ENCODE measurements at regions not wholly inside any gene's neighbourhood (a gene's known extent, or its start where the extent isn't known, plus 50 kb on each side); places are given as distances from the start of the nearest gene placed in this dataset.

- Histone ChIP-seq H3K4me2 (no peak overlapping the region), H4K20me1 (ENCODE audit: insufficient read depth, poor library complexity, severe bottlenecking) (no peaks in the 10 kb centered on the region), H3K27ac (no peak overlapping the region), H3K36me3 (replicated peaks; ENCODE audit: insufficient read depth, low read depth) (no peaks in the 10 kb centered on the region), H2AFZ (no peak overlapping the region), H3K4me3 (no peak overlapping the region), H3K27me3 (no peaks in the 10 kb centered on the region), H3K9me3 (ENCODE audit: low read depth) (no peaks in the 10 kb centered on the region), H3K79me2 (no peaks in the 10 kb centered on the region), H3K4me1 (ENCODE audit: insufficient read depth) (no peaks in the 10 kb centered on the region), H3K9me2 (replicated peaks; ENCODE audit: insufficient read depth) (no peaks in the 10 kb centered on the region)
- 90% methylated on average over 4 of the region's 4 CpGs for WGBS (ENCODE audit: low lambda C conversion rate, missing lambda C conversion rate)
- no peak for DNase-seq (ENCODE audit: low spot score)
- TF ChIP-seq CTCF (IDR thresholded peaks at IDR 0.05; ENCODE audit: poor library complexity): no peak
- TF ChIP-seq EZH2phosphoT487 (IDR thresholded peaks at IDR 0.05; ENCODE audit: low read depth, severe bottlenecking, unreplicated experiment): no peak
- TF ChIP-seq EZH2 (IDR thresholded peaks at IDR 0.05; ENCODE audit: borderline replicate concordance): no peak
These were observed 460.7 kb downstream of the TDRD3 start for GRCh38 chr13:60857698-60858097.

GRCh38 chr13:60852886-60853285, 455.9 kb downstream of the TDRD3 start:
- no peak overlapping the region for H3K27ac ChIP-seq
- no peaks in the 10 kb centered on the region for H3K27me3 ChIP-seq
- H3K79me2 ChIP-seq: no peaks in the 10 kb centered on the region
- no peak overlapping the region for H3K4me2 ChIP-seq
- no peaks in the 10 kb centered on the region for H3K4me1 ChIP-seq (ENCODE audit: insufficient read depth)
- 92% methylated on average over 4 of the region's 4 CpGs for WGBS (ENCODE audit: low lambda C conversion rate, missing lambda C conversion rate)
- no peak for DNase-seq (ENCODE audit: low spot score)
- H4K20me1 ChIP-seq (ENCODE audit: insufficient read depth, poor library complexity, severe bottlenecking): no peaks in the 10 kb centered on the region
- H3K36me3 ChIP-seq (replicated peaks; ENCODE audit: insufficient read depth, low read depth): no peaks in the 10 kb centered on the region
- H3K9me2 ChIP-seq (replicated peaks; ENCODE audit: insufficient read depth): no peaks in the 10 kb centered on the region
- no peak overlapping the region for H3K4me3 ChIP-seq
- TF ChIP-seq EZH2 (IDR thresholded peaks at IDR 0.05; ENCODE audit: borderline replicate concordance) (no peak), EZH2phosphoT487 (IDR thresholded peaks at IDR 0.05; ENCODE audit: low read depth, severe bottlenecking, unreplicated experiment) (no peak), CTCF (IDR thresholded peaks at IDR 0.05; ENCODE audit: poor library complexity) (no peak)
- H3K9me3 ChIP-seq (ENCODE audit: low read depth): no peaks in the 10 kb centered on the region
- H2AFZ ChIP-seq: no peak overlapping the region

- no peak for DNase-seq (ENCODE audit: low spot score)
- Histone ChIP-seq H2AFZ (no peak overlapping the region), H3K36me3 (replicated peaks; ENCODE audit: insufficient read depth, low read depth) (no peaks in the 10 kb centered on the region), H3K27ac (no peak overlapping the region), H3K9me3 (ENCODE audit: low read depth) (no peaks in the 10 kb centered on the region), H3K27me3 (no peaks in the 10 kb centered on the region), H3K4me2 (no peak overlapping the region), H4K20me1 (ENCODE audit: insufficient read depth, poor library complexity, severe bottlenecking) (no peaks in the 10 kb centered on the region), H3K4me1 (ENCODE audit: insufficient read depth) (no peaks in the 10 kb centered on the region), H3K79me2 (no peaks in the 10 kb centered on the region), H3K9me2 (replicated peaks; ENCODE audit: insufficient read depth) (no peaks in the 10 kb centered on the region), H3K4me3 (no peak overlapping the region)
- TF ChIP-seq EZH2phosphoT487 (IDR thresholded peaks at IDR 0.05; ENCODE audit: low read depth, severe bottlenecking, unreplicated experiment) (no peak), EZH2 (IDR thresholded peaks at IDR 0.05; ENCODE audit: borderline replicate concordance) (no peak), CTCF (IDR thresholded peaks at IDR 0.05; ENCODE audit: poor library complexity) (no peak)
These were observed 454.4 kb downstream of the TDRD3 start for GRCh38 chr13:60851378-60851777.

GRCh38 chr13:60850526-60850925, 453.5 kb downstream of the TDRD3 start:
- Histone ChIP-seq H4K20me1 (ENCODE audit: insufficient read depth, poor library complexity, severe bottlenecking) (no peaks in the 10 kb centered on the region), H3K36me3 (replicated peaks; ENCODE audit: insufficient read depth, low read depth) (no peaks in the 10 kb centered on the region), H3K4me3 (no peak overlapping the region), H3K9me2 (replicated peaks; ENCODE audit: insufficient read depth) (no peaks in the 10 kb centered on the region), H3K27ac (no peak overlapping the region), H3K27me3 (no peaks in the 10 kb centered on the region), H3K4me2 (no peak overlapping the region), H3K4me1 (ENCODE audit: insufficient read depth) (no peaks in the 10 kb centered on the region), H3K79me2 (no peaks in the 10 kb centered on the region), H2AFZ (no peak overlapping the region), H3K9me3 (ENCODE audit: low read depth) (no peaks in the 10 kb centered on the region)
- DNase-seq (ENCODE audit: low spot score): no peak
- TF ChIP-seq EZH2 (IDR thresholded peaks at IDR 0.05; ENCODE audit: borderline replicate concordance) (no peak), CTCF (IDR thresholded peaks at IDR 0.05; ENCODE audit: poor library complexity) (no peak), EZH2phosphoT487 (IDR thresholded peaks at IDR 0.05; ENCODE audit: low read depth, severe bottlenecking, unreplicated experiment) (no peak)
- 67% methylated on average over 2 of the region's 2 CpGs for WGBS (ENCODE audit: low lambda C conversion rate, missing lambda C conversion rate)

All from hepatocyte (in vitro differentiated cells).